HEK293T (cell line): ENCODE measurements at regions not wholly inside any gene's neighbourhood (a gene's known extent, or its start where the extent isn't known, plus 50 kb on each side); places are given as distances from the start of the nearest gene placed in this dataset.

Experiments used
- BHLHE40 ChIP-seq: fragments of 450-650 bp; IDR thresholded peaks from 2 replicates; pipeline ENCODE4 v1.6.1; 2016; ENCODE audit warnings: mild to moderate bottlenecking, moderate library complexity, borderline replicate concordance
- ELF4 ChIP-seq: fragments of 450-650 bp; IDR thresholded peaks from 2 replicates; pipeline ENCODE4 v1.6.1; 2017; ENCODE audit warnings: antibody characterized with exemption
- FOXA1 ChIP-seq: fragments of 450-650 bp; IDR thresholded peaks from 2 replicates; pipeline ENCODE4 v1.6.1; 2016; ENCODE audit warnings: mild to moderate bottlenecking
- FOXK2 ChIP-seq: fragments of 450-650 bp; IDR thresholded peaks from 2 replicates; pipeline ENCODE4 v1.6.1; 2016; ENCODE audit warnings: mild to moderate bottlenecking
- FOXM1 ChIP-seq: fragments of 450-650 bp; IDR thresholded peaks from 2 replicates; pipeline ENCODE4 v1.6.1; 2017; ENCODE audit warnings: mild to moderate bottlenecking, borderline replicate concordance
- LEF1 ChIP-seq: fragments of 450-650 bp; IDR thresholded peaks from 2 replicates; pipeline ENCODE4 v1.6.1; 2017; ENCODE audit warnings: mild to moderate bottlenecking, borderline replicate concordance
- NFRKB ChIP-seq: fragments of 450-650 bp; IDR thresholded peaks from 2 replicates; pipeline ENCODE4 v1.6.1; 2016; ENCODE audit warnings: mild to moderate bottlenecking, moderate library complexity
- SP1 ChIP-seq: fragments of 450-650 bp; IDR thresholded peaks from 2 replicates; pipeline ENCODE4 v1.6.1; 2017
- SUZ12 ChIP-seq: fragments of 450-650 bp; IDR thresholded peaks from 2 replicates; pipeline ENCODE4 v1.6.1; 2016; ENCODE audit warnings: mild to moderate bottlenecking

DNA sequence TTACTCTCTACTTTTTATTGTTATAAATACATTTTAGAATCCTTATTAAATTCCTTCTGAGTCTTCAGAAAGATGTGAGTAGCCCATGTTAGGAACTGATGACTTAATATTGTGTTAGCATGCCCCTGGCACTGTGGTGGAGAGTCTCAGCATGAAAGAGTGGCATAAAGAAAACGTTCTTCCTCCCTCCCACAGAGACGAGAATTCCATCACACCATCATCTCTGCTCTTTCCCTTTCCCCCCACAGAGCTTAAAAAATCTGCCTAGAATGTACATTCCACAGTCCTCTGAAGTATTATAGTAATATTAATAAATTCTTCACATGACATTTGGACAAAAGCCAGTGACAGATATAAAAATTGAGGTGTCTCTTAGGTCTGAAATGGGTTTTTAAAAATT lies 117.8 kb upstream of the DKK2 start:
- no peak for TF ChIP-seq ELF4
- TF ChIP-seq LEF1: no peak
- TF ChIP-seq FOXA1: no peak
- no peak for TF ChIP-seq FOXK2
- TF ChIP-seq FOXM1: no peak
- TF ChIP-seq NFRKB: no peak
- TF ChIP-seq SP1: no peak
- no peak for TF ChIP-seq SUZ12
- no peak for TF ChIP-seq BHLHE40
